HG03442 (cell line): ENCODE measurements at regions not wholly inside any gene's neighbourhood (a gene's known extent, or its start where the extent isn't known, plus 50 kb on each side); places are given as distances from the start of the nearest gene placed in this dataset.
A peak's percentile ranks its signal among the peaks of the same experiment; 100 is the strongest.
"Not testable (repeated sequence)": the region's sequence is repeated elsewhere in the genome, so short reads cannot be mapped to it uniquely, and the experiment has no call there.

Experiments
- ATAC-seq: cut with Tn5 transposase; IDR thresholded peaks from one replicate; pipeline ENCODE4 v1.9.1; 2021; ENCODE audit warnings: mild to moderate bottlenecking, moderate library complexity; ENCODE audit not compliant: unreplicated experiment

- no peak for ATAC-seq
Observed at GRCh38 chr6:11486959-11487358, 50.6 kb upstream of the TMEM170B start.

GRCh38 chr6:11486486-11486885 is 51.1 kb upstream of the TMEM170B start:
- no peak for ATAC-seq

GRCh38 chr6:11486051-11486450 is 51.5 kb upstream of the TMEM170B start:
- ATAC-seq = no peak

- no peak for ATAC-seq
Observed at GRCh38 chr6:11485271-11485670, 52.3 kb upstream of the TMEM170B start.

GRCh38 chr6:11484441-11484840 is 53.1 kb upstream of the TMEM170B start:
- ATAC-seq = no peak

- no peak for ATAC-seq
Observed at GRCh38 chr6:11482616-11483015, 54.9 kb upstream of the TMEM170B start.

- no peak for ATAC-seq
Observed at GRCh38 chr6:11480541-11480940, 57.0 kb upstream of the TMEM170B start.

- ATAC-seq = no peak
Observed at GRCh38 chr6:11479296-11479695, 58.3 kb upstream of the TMEM170B start.

GRCh38 chr6:11478586-11478985 is 59.0 kb upstream of the TMEM170B start:
- no peak for ATAC-seq

- no peak for ATAC-seq
Observed at GRCh38 chr6:11475016-11475415, 62.5 kb upstream of the TMEM170B start.

GRCh38 chr6:11473008-11473740 is 64.4 kb upstream of the TMEM170B start:
- no peak for ATAC-seq

GRCh38 chr6:11471261-11471660 is 66.3 kb upstream of the TMEM170B start:
- no peak for ATAC-seq

- no peak for ATAC-seq
Observed at GRCh38 chr6:11469684-11470083, 67.9 kb upstream of the TMEM170B start.

GRCh38 chr6:11468271-11468670 is 69.3 kb upstream of the TMEM170B start:
- not testable (repeated sequence) for ATAC-seq

- ATAC-seq = no peak
Observed at GRCh38 chr6:11467364-11467763, 70.2 kb upstream of the TMEM170B start.

- ATAC-seq = no peak
Observed at GRCh38 chr6:11463398-11463780, 74.2 kb upstream of the TMEM170B start.

GRCh38 chr6:11462742-11463397 is 74.7 kb upstream of the TMEM170B start:
- no peak for ATAC-seq

GRCh38 chr6:11460837-11461661 is 76.5 kb upstream of the TMEM170B start:
- ATAC-seq = peak; percentile 65

GRCh38 chr6:11460001-11460668 is 77.4 kb upstream of the TMEM170B start:
- ATAC-seq = peak; percentile 35

GRCh38 chr6:11459079-11459610 is 78.4 kb upstream of the TMEM170B start:
- peak; percentile 65 for ATAC-seq

GRCh38 chr6:11458509-11458908 is 79.0 kb upstream of the TMEM170B start:
- no peak for ATAC-seq
